ENCODE measurements at regions not wholly inside any gene's neighbourhood (a gene's known extent, or its start where the extent isn't known, plus 50 kb on each side); places are given as distances from the start of the nearest gene placed in this dataset.

DNA sequence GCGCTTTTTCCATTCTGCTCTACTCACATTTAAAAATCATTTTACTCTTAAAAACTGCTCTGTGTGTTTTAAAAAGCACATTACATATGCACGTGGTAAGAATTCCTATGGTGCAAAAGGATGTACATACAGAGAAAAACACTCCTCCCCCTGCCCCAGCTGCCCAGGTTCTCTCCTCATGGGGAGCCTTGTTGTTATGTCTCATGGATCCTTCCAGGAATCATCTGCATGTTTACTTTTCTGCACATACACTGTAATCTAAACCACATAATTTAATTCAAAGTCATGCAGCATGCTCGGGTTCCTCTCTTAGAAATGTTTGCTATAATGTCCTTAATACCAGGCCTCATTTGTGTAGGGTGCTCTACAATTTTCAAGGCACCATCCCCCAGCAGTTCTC, 243.3 kb downstream of the LOXHD1 start (continued):
- TF ChIP-seq, protein P1, sequence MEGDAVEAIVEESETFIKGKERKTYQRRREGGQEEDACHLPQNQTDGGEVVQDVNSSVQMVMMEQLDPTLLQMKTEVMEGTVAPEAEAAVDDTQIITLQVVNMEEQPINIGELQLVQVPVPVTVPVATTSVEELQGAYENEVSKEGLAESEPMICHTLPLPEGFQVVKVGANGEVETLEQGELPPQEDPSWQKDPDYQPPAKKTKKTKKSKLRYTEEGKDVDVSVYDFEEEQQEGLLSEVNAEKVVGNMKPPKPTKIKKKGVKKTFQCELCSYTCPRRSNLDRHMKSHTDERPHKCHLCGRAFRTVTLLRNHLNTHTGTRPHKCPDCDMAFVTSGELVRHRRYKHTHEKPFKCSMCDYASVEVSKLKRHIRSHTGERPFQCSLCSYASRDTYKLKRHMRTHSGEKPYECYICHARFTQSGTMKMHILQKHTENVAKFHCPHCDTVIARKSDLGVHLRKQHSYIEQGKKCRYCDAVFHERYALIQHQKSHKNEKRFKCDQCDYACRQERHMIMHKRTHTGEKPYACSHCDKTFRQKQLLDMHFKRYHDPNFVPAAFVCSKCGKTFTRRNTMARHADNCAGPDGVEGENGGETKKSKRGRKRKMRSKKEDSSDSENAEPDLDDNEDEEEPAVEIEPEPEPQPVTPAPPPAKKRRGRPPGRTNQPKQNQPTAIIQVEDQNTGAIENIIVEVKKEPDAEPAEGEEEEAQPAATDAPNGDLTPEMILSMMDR (IDR thresholded peaks at IDR 0.05; ENCODE audit: low read depth, low read length, missing input control) = no peak
- no peak for TF ChIP-seq NR2F2 (IDR thresholded peaks at IDR 0.05)

DNA sequence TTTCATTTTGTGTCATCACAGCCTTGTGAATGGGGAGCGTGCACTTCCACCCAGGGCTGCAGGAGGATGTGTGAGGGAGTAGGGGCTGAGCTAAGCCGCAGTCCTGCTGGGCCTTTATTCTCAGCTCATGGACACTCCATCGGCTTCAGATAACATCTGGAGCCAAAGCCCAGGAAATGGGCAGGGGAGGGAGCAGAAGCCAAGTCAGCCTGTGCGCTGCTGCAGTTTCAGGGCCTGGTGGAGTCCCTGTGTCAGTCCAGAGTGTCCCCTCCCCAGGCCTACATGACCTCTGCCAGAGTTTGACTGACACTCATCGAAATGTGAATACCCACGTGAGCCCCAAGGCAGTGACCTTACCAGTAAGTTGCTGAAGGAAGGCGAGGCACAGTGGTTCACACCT, 242.2 kb downstream of the LOXHD1 start:
- no peaks in the 10 kb centered on the region for H3K27me3 ChIP-seq (ENCODE audit: control insufficient read depth in 4 of 4, insufficient read depth in 4 of 4, low read length in 3 of 4)
- no peaks in the 10 kb centered on the region for H3K9me3 ChIP-seq (ENCODE audit: control insufficient read depth in 4 of 4, low read length in 3 of 4)
- DNase-seq (ENCODE audit: low spot score) = no peak
- TF ChIP-seq, protein P1 (IDR thresholded peaks at IDR 0.05; ENCODE audit: low read depth, low read length, missing input control) = no peak
- TF ChIP-seq, protein P2, sequence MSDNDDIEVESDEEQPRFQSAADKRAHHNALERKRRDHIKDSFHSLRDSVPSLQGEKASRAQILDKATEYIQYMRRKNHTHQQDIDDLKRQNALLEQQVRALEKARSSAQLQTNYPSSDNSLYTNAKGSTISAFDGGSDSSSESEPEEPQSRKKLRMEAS (IDR thresholded peaks at IDR 0.05) = no peak
- TF ChIP-seq RAD21 (IDR thresholded peaks at IDR 0.05) (no peak), HNF4A (conservative IDR thresholded peaks at IDR 0.05) (no peak), SP1 (IDR thresholded peaks at IDR 0.05) (no peak), RXRA (IDR thresholded peaks at IDR 0.05) (no peak)
- TF ChIP-seq, protein P3, sequence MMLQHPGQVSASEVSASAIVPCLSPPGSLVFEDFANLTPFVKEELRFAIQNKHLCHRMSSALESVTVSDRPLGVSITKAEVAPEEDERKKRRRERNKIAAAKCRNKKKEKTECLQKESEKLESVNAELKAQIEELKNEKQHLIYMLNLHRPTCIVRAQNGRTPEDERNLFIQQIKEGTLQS (IDR thresholded peaks at IDR 0.05) = no peak
- TF ChIP-seq, protein P4, sequence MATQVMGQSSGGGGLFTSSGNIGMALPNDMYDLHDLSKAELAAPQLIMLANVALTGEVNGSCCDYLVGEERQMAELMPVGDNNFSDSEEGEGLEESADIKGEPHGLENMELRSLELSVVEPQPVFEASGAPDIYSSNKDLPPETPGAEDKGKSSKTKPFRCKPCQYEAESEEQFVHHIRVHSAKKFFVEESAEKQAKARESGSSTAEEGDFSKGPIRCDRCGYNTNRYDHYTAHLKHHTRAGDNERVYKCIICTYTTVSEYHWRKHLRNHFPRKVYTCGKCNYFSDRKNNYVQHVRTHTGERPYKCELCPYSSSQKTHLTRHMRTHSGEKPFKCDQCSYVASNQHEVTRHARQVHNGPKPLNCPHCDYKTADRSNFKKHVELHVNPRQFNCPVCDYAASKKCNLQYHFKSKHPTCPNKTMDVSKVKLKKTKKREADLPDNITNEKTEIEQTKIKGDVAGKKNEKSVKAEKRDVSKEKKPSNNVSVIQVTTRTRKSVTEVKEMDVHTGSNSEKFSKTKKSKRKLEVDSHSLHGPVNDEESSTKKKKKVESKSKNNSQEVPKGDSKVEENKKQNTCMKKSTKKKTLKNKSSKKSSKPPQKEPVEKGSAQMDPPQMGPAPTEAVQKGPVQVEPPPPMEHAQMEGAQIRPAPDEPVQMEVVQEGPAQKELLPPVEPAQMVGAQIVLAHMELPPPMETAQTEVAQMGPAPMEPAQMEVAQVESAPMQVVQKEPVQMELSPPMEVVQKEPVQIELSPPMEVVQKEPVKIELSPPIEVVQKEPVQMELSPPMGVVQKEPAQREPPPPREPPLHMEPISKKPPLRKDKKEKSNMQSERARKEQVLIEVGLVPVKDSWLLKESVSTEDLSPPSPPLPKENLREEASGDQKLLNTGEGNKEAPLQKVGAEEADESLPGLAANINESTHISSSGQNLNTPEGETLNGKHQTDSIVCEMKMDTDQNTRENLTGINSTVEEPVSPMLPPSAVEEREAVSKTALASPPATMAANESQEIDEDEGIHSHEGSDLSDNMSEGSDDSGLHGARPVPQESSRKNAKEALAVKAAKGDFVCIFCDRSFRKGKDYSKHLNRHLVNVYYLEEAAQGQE (IDR thresholded peaks at IDR 0.05) = no peak
- H3K9ac ChIP-seq (ENCODE audit: low read depth in 1 of 2, low read length in 2 of 2) = no peak overlapping the region
- peaks cover 15 to 40% (median 35%) of the 10 kb centered on the region in 4 donors for H3K4me1 ChIP-seq (ENCODE audit: control insufficient read depth in 4 of 4, insufficient read depth in 4 of 4, low read length in 3 of 4)
- H3K4me3 ChIP-seq (ENCODE audit: low read depth in 1 of 3, low read length in 3 of 3) = no peak overlapping the region
- WGBS = 92% methylated on average over 7 of the region's 7 CpGs
- H3K27ac ChIP-seq (ENCODE audit: low read depth in 1 of 2, low read length in 2 of 2) = no peak overlapping the region
- no peaks in the 10 kb centered on the region for H3K36me3 ChIP-seq (ENCODE audit: control insufficient read depth in 4 of 4, insufficient read depth in 3 of 4, low read depth in 1 of 4, low read length in 3 of 4)

DNA sequence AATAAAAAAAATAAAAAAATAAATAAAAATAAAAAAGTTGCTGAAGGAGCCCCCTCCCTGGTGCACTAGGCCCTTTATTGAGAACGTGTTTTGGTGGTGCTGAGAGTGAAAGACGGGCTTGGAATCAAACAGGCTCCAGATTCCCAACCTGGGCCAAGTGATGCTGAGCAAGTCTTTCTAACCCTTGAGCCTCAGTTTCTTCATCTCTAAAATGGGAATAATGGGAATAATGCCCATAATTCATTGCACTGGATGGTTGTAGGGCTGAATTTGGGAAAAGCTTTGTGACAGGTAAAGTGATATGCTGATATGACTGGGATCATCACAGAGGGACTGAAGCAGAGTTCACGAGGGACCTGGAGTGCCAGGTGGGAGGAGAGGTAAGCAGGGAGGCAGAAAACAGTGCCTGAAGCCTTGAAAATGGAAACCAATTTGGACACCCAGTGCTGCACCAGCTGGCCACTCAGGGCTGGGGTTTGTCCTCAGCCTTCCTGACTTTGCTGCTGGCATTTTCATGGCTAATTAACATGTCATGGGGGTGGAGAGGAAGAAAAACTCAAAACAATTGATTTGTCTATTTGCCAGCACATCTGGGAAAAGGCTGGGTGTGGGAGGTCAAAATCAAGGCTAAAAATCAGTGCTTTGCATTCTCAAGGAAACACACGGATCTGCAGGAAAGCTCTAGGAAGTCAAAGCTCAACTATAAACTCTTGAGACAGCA, 241.3 kb downstream of the LOXHD1 start:
- DNase-seq (ENCODE audit: low spot score) = no peak
- Histone ChIP-seq H3K9ac (ENCODE audit: low read depth in 1 of 2, low read length in 2 of 2) (no peak overlapping the region), H3K27me3 (ENCODE audit: control insufficient read depth in 4 of 4, insufficient read depth in 4 of 4, low read length in 3 of 4) (no peaks in the 10 kb centered on the region), H3K9me3 (ENCODE audit: control insufficient read depth in 4 of 4, low read length in 3 of 4) (no peaks in the 10 kb centered on the region), H3K27ac (ENCODE audit: low read depth in 1 of 2, low read length in 2 of 2) (no peak overlapping the region), H3K4me3 (ENCODE audit: low read depth in 1 of 3, low read length in 3 of 3) (no peak overlapping the region), H3K36me3 (ENCODE audit: control insufficient read depth in 4 of 4, insufficient read depth in 3 of 4, low read depth in 1 of 4, low read length in 3 of 4) (no peaks in the 10 kb centered on the region), H3K4me1 (ENCODE audit: control insufficient read depth in 4 of 4, insufficient read depth in 4 of 4, low read length in 3 of 4) (peaks cover 17 to 43% (median 38%) of the 10 kb centered on the region in 4 donors)
- 87% methylated on average over 4 of the region's 4 CpGs for WGBS
- TF ChIP-seq JUND (IDR thresholded peaks at IDR 0.05) (no peak), FOXA2 (IDR thresholded peaks at IDR 0.05) (no peak), FOXA1 (IDR thresholded peaks at IDR 0.05) (no peak), EGR1 (IDR thresholded peaks at IDR 0.05; ENCODE audit: low read depth in 2 of 2) (no peak), RXRA (IDR thresholded peaks at IDR 0.05) (no peak), GABPA (IDR thresholded peaks at IDR 0.05 in 1 of 2, conservative IDR thresholded peaks at IDR 0.05 in 1 of 2) (no peak)
- TF ChIP-seq, protein P4 (IDR thresholded peaks at IDR 0.05) = no peak
- TF ChIP-seq, protein P5, sequence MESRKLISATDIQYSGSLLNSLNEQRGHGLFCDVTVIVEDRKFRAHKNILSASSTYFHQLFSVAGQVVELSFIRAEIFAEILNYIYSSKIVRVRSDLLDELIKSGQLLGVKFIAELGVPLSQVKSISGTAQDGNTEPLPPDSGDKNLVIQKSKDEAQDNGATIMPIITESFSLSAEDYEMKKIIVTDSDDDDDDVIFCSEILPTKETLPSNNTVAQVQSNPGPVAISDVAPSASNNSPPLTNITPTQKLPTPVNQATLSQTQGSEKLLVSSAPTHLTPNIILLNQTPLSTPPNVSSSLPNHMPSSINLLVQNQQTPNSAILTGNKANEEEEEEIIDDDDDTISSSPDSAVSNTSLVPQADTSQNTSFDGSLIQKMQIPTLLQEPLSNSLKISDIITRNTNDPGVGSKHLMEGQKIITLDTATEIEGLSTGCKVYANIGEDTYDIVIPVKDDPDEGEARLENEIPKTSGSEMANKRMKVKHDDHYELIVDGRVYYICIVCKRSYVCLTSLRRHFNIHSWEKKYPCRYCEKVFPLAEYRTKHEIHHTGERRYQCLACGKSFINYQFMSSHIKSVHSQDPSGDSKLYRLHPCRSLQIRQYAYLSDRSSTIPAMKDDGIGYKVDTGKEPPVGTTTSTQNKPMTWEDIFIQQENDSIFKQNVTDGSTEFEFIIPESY (IDR thresholded peaks at IDR 0.05) = no peak

All from liver (tissue), 8 donors.